ENCODE measurements at regions not wholly inside any gene's neighbourhood (a gene's known extent, or its start where the extent isn't known, plus 50 kb on each side); places are given as distances from the start of the nearest gene placed in this dataset.
"Not testable (repeated sequence)": the region's sequence is repeated elsewhere in the genome, so short reads cannot be mapped to it uniquely, and the experiment has no call there.

DNA sequence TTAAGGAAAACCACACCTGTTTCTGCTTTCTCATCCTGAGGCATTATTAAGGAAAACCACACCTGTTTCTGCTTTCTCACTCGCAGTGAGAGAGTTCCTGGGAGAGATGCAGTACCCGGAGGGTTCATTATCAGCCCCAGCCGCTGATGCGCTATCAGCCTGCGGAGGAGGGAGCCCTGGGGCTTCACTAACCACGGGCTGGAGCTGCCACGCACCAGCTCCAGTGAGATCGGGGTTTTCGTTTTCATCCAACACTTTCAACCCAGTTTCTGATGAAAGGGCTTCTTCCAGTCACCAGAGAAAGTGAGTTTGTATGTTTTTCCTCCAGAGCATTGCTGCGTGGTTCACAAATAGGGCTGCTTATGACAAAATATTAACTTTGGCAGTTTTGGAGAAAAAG, 93.2 kb upstream of the PRKX start:
- Mint-ChIP-seq H3K4me1 (peaks cover 0 to 8% (median under 1%) of the 10 kb centered on the region in 4 donors), H3K4me3 (no peak overlapping the region), H3K27me3 (peaks cover 14% of the 10 kb centered on the region), H3K36me3 (no peaks in the 10 kb centered on the region), H3K9me3 (no peaks in the 10 kb centered on the region), H3K27ac (no peak overlapping the region)
- Histone ChIP-seq H3K4me1 (ENCODE audit: control insufficient read depth, insufficient read depth, low read length, poor library complexity, severe bottlenecking) (peaks cover 3% of the 10 kb centered on the region), H3K36me3 (ENCODE audit: control insufficient read depth, insufficient read depth, low read length) (no peaks in the 10 kb centered on the region), H3K27ac (ENCODE audit: insufficient read depth, low read length, poor library complexity, severe bottlenecking) (no peak overlapping the region), H3K4me3 (ENCODE audit: low read depth, low read length) (no peak overlapping the region), H3K9me3 (ENCODE audit: control insufficient read depth in 2 of 2, low read length in 2 of 2) (no peaks in the 10 kb centered on the region), H3K27me3 (ENCODE audit: control insufficient read depth, insufficient read depth, low read length) (no peaks in the 10 kb centered on the region)
- DNase-seq (no peak), ATAC-seq (ENCODE audit: low read depth in 2 of 2) (no peak)

DNA sequence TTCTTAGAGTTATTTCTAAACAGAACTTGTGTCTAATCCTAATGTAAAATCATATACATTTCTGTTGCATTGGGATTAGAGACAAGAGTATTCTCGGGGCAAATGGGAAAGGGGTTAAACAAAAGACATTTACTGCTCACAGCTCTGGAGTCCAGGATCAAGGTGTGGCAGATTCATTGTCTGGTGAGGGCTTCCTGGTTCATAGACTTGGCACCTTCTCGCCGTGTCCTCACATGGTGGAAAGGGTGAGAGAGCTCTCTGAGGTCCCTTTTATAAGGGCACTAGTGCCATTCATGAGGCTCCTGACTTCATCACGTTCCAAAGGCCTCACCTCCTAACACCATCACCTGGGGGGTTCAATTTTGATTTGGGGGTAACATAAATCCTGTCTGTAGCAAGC, 90.3 kb upstream of the PRKX start:
- Histone ChIP-seq H3K4me3 (ENCODE audit: low read depth, low read length) (no peak overlapping the region), H3K27ac (ENCODE audit: insufficient read depth, low read length, poor library complexity, severe bottlenecking) (no peak overlapping the region), H3K27me3 (ENCODE audit: control insufficient read depth, insufficient read depth, low read length) (no peaks in the 10 kb centered on the region), H3K36me3 (ENCODE audit: control insufficient read depth, insufficient read depth, low read length) (no peaks in the 10 kb centered on the region), H3K4me1 (ENCODE audit: control insufficient read depth, insufficient read depth, low read length, poor library complexity, severe bottlenecking) (no peaks in the 10 kb centered on the region), H3K9me3 (ENCODE audit: control insufficient read depth in 2 of 2, low read length in 2 of 2) (no peaks in the 10 kb centered on the region)
- Mint-ChIP-seq H3K27ac (no peak overlapping the region), H3K9me3 (no peaks in the 10 kb centered on the region), H3K36me3 (no peaks in the 10 kb centered on the region), H3K4me3 (no peak overlapping the region), H3K4me1 (no peaks in the 10 kb centered on the region), H3K27me3 (peaks cover 7% of the 10 kb centered on the region)
- no peak for ATAC-seq (ENCODE audit: low read depth in 2 of 2)
- no peak for DNase-seq

DNA sequence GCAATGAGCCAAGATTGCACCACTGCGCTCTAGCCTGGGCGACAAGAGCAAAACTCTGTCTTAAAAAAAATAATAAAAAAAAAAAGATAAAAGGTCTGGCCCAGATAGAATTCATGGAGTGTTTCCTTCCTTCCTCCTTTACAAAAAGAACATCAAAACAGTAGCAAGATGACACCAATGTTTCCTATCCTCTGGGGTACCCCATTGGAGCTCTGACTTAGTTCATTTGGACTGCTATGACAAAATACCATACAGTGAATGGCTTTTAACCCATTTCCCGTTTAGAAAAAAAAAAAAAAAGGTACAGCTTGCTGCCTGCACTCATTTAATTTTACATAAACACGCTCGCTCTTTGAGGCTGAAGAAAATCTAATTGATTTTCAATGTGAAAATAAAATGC, 89.9 kb upstream of the PRKX start:
- Mint-ChIP-seq H3K4me1 (no peaks in the 10 kb centered on the region), H3K27me3 (peaks cover 6% of the 10 kb centered on the region), H3K27ac (no peak overlapping the region), H3K9me3 (no peaks in the 10 kb centered on the region), H3K4me3 (no peak overlapping the region), H3K36me3 (no peaks in the 10 kb centered on the region)
- ATAC-seq (ENCODE audit: low read depth in 2 of 2) (no peak), DNase-seq (no peak)
- H3K36me3 ChIP-seq (ENCODE audit: control insufficient read depth, insufficient read depth, low read length): no peaks in the 10 kb centered on the region
- H3K9me3 ChIP-seq (ENCODE audit: control insufficient read depth in 2 of 2, low read length in 2 of 2): no peaks in the 10 kb centered on the region
- no peak overlapping the region for H3K27ac ChIP-seq (ENCODE audit: insufficient read depth, low read length, poor library complexity, severe bottlenecking)
- H3K27me3 ChIP-seq (ENCODE audit: control insufficient read depth, insufficient read depth, low read length): no peaks in the 10 kb centered on the region
- H3K4me1 ChIP-seq (ENCODE audit: control insufficient read depth, insufficient read depth, low read length, poor library complexity, severe bottlenecking): no peaks in the 10 kb centered on the region
- no peak overlapping the region for H3K4me3 ChIP-seq (ENCODE audit: low read depth, low read length)

DNA sequence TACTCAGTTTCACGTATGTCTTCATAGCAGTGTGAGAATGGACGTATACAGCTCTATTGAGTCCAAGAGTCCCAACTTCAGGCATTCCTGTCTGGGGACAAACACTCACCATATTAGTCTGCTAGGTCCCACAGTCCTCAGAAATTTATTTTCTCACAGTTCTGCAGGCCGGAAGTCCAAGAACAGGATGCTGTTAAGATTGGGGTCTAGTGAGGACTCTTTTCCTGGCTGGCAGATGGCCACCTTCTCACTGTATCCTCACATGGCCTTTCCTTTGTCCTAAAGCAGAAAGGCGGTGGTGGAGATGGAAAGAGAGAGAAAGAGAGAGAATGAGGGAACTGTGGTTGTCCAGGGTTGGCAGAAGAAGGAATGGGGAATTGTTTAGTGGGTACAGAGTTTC, 82.0 kb upstream of the PRKX start:
- H3K27ac ChIP-seq (ENCODE audit: insufficient read depth, low read length, poor library complexity, severe bottlenecking); ATAC-seq (ENCODE audit: low read depth in 2 of 2); H3K36me3 ChIP-seq (ENCODE audit: control insufficient read depth, insufficient read depth, low read length); H3K9me3 Mint-ChIP-seq; H3K36me3 Mint-ChIP-seq; H3K4me3 ChIP-seq (ENCODE audit: low read depth, low read length); DNase-seq; H3K9me3 ChIP-seq (ENCODE audit: control insufficient read depth in 2 of 2, low read length in 2 of 2); H3K4me1 ChIP-seq (ENCODE audit: control insufficient read depth, insufficient read depth, low read length, poor library complexity, severe bottlenecking); H3K27ac Mint-ChIP-seq; H3K27me3 Mint-ChIP-seq; H3K27me3 ChIP-seq (ENCODE audit: control insufficient read depth, insufficient read depth, low read length); H3K4me1 Mint-ChIP-seq; H3K4me3 Mint-ChIP-seq: not testable (repeated sequence)

DNA sequence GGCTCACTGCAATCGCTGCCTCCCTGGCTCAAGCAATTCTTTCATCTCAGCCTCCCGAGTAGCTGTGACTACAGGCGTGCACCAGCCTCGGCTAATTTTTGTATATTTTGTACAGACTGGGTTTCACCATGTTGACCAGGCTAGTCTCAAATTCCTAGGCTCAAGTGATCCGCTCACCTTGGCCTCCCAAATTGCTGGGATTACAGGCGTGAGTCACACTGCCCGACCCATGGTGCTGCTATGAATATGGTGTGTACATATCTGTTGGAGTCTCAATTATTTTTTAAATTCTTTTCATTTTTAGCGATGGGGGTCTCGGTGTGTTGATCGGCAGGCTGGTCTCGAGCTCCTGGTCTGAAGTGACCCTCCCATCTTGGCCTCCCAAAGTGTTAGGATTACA, 78.0 kb upstream of the PRKX start:
- H3K9me3 Mint-ChIP-seq: no peaks in the 10 kb centered on the region
- H3K4me1 Mint-ChIP-seq: peaks cover 0 to 8% (median 0%) of the 10 kb centered on the region in 4 donors
- Histone ChIP-seq H3K9me3 (ENCODE audit: control insufficient read depth in 2 of 2, low read length in 2 of 2) (no peaks in the 10 kb centered on the region), H3K27ac (ENCODE audit: insufficient read depth, low read length, poor library complexity, severe bottlenecking) (no peak overlapping the region), H3K4me1 (ENCODE audit: control insufficient read depth, insufficient read depth, low read length, poor library complexity, severe bottlenecking) (no peaks in the 10 kb centered on the region), H3K27me3 (ENCODE audit: control insufficient read depth, insufficient read depth, low read length) (no peaks in the 10 kb centered on the region), H3K36me3 (ENCODE audit: control insufficient read depth, insufficient read depth, low read length) (no peaks in the 10 kb centered on the region), H3K4me3 (ENCODE audit: low read depth, low read length) (no peak overlapping the region)
- no peak overlapping the region for H3K27ac Mint-ChIP-seq
- ATAC-seq (ENCODE audit: low read depth in 2 of 2): no peak
- no peak for DNase-seq
- H3K4me3 Mint-ChIP-seq: no peak overlapping the region
- no peaks in the 10 kb centered on the region for H3K27me3 Mint-ChIP-seq
- no peaks in the 10 kb centered on the region for H3K36me3 Mint-ChIP-seq

DNA sequence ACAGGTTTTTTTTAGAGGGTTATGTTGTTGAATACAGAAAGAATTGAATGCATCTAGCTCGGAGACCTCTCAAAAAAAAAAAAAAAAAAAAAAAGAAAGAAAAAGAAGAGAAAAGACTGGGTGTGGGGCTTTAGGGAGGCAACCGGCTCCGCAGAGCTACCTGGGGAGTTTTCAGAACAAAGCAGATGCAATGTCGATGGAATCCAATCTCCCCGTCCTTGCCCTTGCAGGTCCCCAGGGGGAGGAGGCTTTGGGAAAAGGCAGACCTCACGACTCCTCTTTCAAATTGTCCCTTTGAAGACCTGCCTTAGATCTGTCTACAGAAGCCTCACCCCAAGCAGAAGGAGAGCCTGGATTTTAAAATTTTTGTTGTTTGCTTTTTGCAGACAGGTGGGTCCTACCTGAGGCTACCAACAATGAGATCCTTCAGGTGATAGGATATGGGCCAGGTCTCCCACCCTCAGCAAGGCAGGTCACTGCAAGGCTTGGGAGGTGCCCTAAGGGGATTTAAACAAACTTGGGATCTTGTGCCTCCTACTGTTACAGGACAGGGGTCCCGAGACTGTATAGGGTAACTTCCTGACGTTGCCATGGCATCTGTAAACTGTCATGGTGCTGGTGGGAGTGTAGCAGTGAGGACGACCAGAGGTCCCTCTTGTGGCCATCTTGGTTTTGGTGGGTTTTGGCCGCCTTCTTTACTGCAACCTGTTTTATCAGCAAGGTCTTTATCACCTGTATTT, 75.2 kb upstream of the PRKX start:
- Mint-ChIP-seq H3K9me3 (peaks cover 0 to 2% (median 0%) of the 10 kb centered on the region in 7 donors), H3K4me3 (no peak overlapping the region), H3K4me1 (peaks cover 0 to 8% (median 0%) of the 10 kb centered on the region in 4 donors), H3K27ac (peak overlapping the region in 1 of 3 donors; percentile 63), H3K27me3 (no peaks in the 10 kb centered on the region), H3K36me3 (no peaks in the 10 kb centered on the region)
- Histone ChIP-seq H3K36me3 (ENCODE audit: control insufficient read depth, insufficient read depth, low read length) (no peaks in the 10 kb centered on the region), H3K9me3 (ENCODE audit: control insufficient read depth in 2 of 2, low read length in 2 of 2) (no peaks in the 10 kb centered on the region), H3K27ac (ENCODE audit: insufficient read depth, low read length, poor library complexity, severe bottlenecking) (no peak overlapping the region), H3K4me1 (ENCODE audit: control insufficient read depth, insufficient read depth, low read length, poor library complexity, severe bottlenecking) (no peaks in the 10 kb centered on the region), H3K27me3 (ENCODE audit: control insufficient read depth, insufficient read depth, low read length) (peaks cover 2% of the 10 kb centered on the region), H3K4me3 (ENCODE audit: low read depth, low read length) (no peak overlapping the region)
- DNase-seq: no peak
- no peak for ATAC-seq (ENCODE audit: low read depth in 2 of 2)

DNA sequence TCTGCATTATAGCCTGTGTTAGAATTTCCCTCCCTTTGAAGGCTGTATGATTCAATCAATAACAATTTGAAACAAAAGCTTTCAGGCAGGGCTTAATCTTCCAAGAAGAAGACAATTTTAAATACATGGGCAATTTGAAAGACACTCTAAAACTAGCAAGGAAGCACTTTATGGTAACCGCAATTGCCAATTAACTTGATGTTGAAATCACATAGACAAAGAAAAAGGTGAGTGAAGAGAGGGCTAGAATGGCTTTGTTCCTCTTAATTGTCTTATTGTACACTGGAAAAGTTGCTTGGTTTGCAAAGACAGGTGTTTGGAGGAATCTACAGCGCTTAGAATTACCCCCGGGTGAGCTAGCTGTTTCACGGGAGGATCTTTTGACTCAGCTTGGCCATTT, 74.4 kb upstream of the PRKX start:
- Mint-ChIP-seq H3K4me3 (peak overlapping the region in 1 of 4 donors; percentile 54), H3K36me3 (no peaks in the 10 kb centered on the region), H3K27me3 (no peaks in the 10 kb centered on the region), H3K9me3 (peaks cover 0 to 2% (median 0%) of the 10 kb centered on the region in 7 donors), H3K27ac (no peak overlapping the region), H3K4me1 (peaks cover 0 to 8% (median 0%) of the 10 kb centered on the region in 4 donors)
- Histone ChIP-seq H3K27ac (ENCODE audit: insufficient read depth, low read length, poor library complexity, severe bottlenecking) (no peak overlapping the region), H3K27me3 (ENCODE audit: control insufficient read depth, insufficient read depth, low read length) (peaks cover 2% of the 10 kb centered on the region), H3K36me3 (ENCODE audit: control insufficient read depth, insufficient read depth, low read length) (no peaks in the 10 kb centered on the region), H3K4me1 (ENCODE audit: control insufficient read depth, insufficient read depth, low read length, poor library complexity, severe bottlenecking) (no peaks in the 10 kb centered on the region), H3K4me3 (ENCODE audit: low read depth, low read length) (no peak overlapping the region), H3K9me3 (ENCODE audit: control insufficient read depth in 2 of 2, low read length in 2 of 2) (no peaks in the 10 kb centered on the region)
- DNase-seq (no peak), ATAC-seq (ENCODE audit: low read depth in 2 of 2) (no peak)

DNA sequence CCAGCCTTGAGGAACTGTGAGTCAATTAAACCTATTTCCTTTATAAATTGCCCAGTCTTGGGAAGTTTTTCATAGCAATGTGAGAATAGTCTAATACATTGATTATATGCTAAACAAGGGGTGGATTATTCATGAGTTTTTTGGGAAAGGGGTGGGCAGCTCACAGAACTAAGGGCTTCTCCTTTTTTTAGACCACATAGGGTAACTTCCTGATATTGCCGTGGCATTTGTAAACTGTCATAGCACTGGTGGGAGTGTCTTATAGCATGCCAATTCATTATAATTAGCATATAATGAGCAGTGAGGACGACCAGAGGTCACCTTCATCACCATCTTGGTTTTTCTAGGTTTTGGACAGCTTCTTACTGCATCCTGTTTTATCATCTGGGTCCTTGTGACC, 72.4 kb upstream of the PRKX start:
- H3K27ac Mint-ChIP-seq; H3K36me3 Mint-ChIP-seq; H3K36me3 ChIP-seq (ENCODE audit: control insufficient read depth, insufficient read depth, low read length); H3K4me1 ChIP-seq (ENCODE audit: control insufficient read depth, insufficient read depth, low read length, poor library complexity, severe bottlenecking); H3K27me3 Mint-ChIP-seq; H3K9me3 ChIP-seq (ENCODE audit: control insufficient read depth in 2 of 2, low read length in 2 of 2); H3K4me1 Mint-ChIP-seq; ATAC-seq (ENCODE audit: low read depth in 2 of 2); H3K27ac ChIP-seq (ENCODE audit: insufficient read depth, low read length, poor library complexity, severe bottlenecking); H3K27me3 ChIP-seq (ENCODE audit: control insufficient read depth, insufficient read depth, low read length); DNase-seq; H3K4me3 Mint-ChIP-seq; H3K9me3 Mint-ChIP-seq; H3K4me3 ChIP-seq (ENCODE audit: low read depth, low read length): not testable (repeated sequence)

Data from CD4-positive, CD25-positive, alpha-beta regulatory T cell (primary cell).